ENCODE measurements at regions not wholly inside any gene's neighbourhood (a gene's known extent, or its start where the extent isn't known, plus 50 kb on each side); places are given as distances from the start of the nearest gene placed in this dataset.

- Histone ChIP-seq H3K4me1 (peaks cover 10% of the 10 kb centered on the region), H3K36me3 (replicated peaks) (no peaks in the 10 kb centered on the region), H3K4me3 (no peak overlapping the region), H3K27me3 (ENCODE audit: low read depth) (peaks cover 9% of the 10 kb centered on the region), H3K9me3 (no peaks in the 10 kb centered on the region)
- in situ Hi-C loops (cut with MboI; ENCODE audit: low sequenced_read_pairs), result no loop called here
- no peak for DNase-seq (ENCODE audit: low spot score in 2 of 2)
Measured at GRCh38 chr5:34599471-34600117, 56.5 kb upstream of the RAI14 start.

- Histone ChIP-seq H3K4me1 (peaks cover 10% of the 10 kb centered on the region), H3K4me3 (no peak overlapping the region), H3K27me3 (ENCODE audit: low read depth) (peaks cover 9% of the 10 kb centered on the region), H3K36me3 (replicated peaks) (no peaks in the 10 kb centered on the region), H3K9me3 (no peaks in the 10 kb centered on the region)
- in situ Hi-C loops (cut with MboI; ENCODE audit: low sequenced_read_pairs), result no loop called here
- no peak for DNase-seq (ENCODE audit: low spot score in 2 of 2)
Measured at GRCh38 chr5:34600118-34600493, 56.0 kb upstream of the RAI14 start.

DNA sequence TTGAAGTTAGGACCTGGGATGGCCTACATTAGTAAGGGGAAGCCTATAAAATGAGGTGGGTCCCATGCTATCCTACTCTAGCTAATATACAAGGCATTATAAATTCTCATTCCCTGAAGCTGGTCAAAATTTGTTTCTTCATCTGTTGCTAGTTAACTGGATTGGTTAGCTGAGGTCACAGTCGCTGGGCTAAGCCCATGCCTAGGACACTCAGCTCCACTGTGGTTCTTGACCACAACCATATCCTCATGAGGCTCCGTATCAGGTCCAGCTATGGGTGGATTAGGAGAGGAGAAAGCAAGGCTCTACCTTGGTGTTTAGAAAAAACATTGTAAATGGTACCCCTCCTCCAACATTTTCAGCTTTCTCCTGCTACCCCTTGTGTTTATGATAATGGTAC is 52.8 kb upstream of the RAI14 start:
- no peaks in the 10 kb centered on the region for H3K9me3 ChIP-seq
- in situ Hi-C loops (cut with MboI; ENCODE audit: low sequenced_read_pairs), result no loop called here
- H3K4me1 ChIP-seq, result peaks cover 10% of the 10 kb centered on the region
- no peaks in the 10 kb centered on the region for H3K36me3 ChIP-seq (replicated peaks)
- no peak overlapping the region for H3K4me3 ChIP-seq
- DNase-seq (ENCODE audit: low spot score in 2 of 2), result no peak
- H3K27me3 ChIP-seq (ENCODE audit: low read depth), result no peaks in the 10 kb centered on the region

- H3K4me3 ChIP-seq, result no peak overlapping the region
- H3K36me3 ChIP-seq (replicated peaks), result no peaks in the 10 kb centered on the region
- peaks cover 10% of the 10 kb centered on the region for H3K4me1 ChIP-seq
- no peaks in the 10 kb centered on the region for H3K9me3 ChIP-seq
- in situ Hi-C loops (cut with MboI; ENCODE audit: low sequenced_read_pairs), result no loop called here
- H3K27me3 ChIP-seq (ENCODE audit: low read depth), result no peaks in the 10 kb centered on the region
- DNase-seq (ENCODE audit: low spot score in 2 of 2), result peak in 1 of 2 experiments; percentile 35
Measured at GRCh38 chr5:34604119-34604675, 51.9 kb upstream of the RAI14 start.

- in situ Hi-C loops (cut with MboI; ENCODE audit: low sequenced_read_pairs), result no loop called here
- H3K27me3 ChIP-seq (ENCODE audit: low read depth), result no peaks in the 10 kb centered on the region
- peaks cover 17% of the 10 kb centered on the region for H3K4me1 ChIP-seq
- H3K9me3 ChIP-seq, result no peaks in the 10 kb centered on the region
- no peak overlapping the region for H3K4me3 ChIP-seq
- H3K36me3 ChIP-seq (replicated peaks), result no peaks in the 10 kb centered on the region
- DNase-seq (ENCODE audit: low spot score in 2 of 2), result no peak
Measured at GRCh38 chr5:34606101-34606500, 50.0 kb upstream of the RAI14 start.
